ENCODE measurements at regions not wholly inside any gene's neighbourhood (a gene's known extent, or its start where the extent isn't known, plus 50 kb on each side); places are given as distances from the start of the nearest gene placed in this dataset.

DNA sequence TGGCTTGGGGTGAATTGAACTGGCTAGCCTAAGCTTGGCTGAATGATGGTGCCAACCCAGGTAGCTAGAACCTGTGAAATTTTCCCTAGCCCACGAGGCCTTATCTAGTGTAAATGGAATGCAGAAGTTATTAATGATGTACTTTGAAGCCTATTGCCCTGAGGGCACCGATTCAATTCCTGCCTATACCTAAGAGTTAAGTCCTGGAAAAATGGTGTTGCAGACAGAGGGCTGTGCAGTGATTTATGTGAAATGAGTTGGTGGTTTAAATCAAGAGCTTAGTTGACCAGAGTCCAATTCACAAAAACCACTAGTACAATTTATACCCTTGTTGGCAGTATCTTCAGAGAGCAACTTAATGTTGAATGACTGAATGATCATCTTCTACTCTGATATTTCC is 373.8 kb upstream of the JAG1 start:
- TF ChIP-seq, protein P1, sequence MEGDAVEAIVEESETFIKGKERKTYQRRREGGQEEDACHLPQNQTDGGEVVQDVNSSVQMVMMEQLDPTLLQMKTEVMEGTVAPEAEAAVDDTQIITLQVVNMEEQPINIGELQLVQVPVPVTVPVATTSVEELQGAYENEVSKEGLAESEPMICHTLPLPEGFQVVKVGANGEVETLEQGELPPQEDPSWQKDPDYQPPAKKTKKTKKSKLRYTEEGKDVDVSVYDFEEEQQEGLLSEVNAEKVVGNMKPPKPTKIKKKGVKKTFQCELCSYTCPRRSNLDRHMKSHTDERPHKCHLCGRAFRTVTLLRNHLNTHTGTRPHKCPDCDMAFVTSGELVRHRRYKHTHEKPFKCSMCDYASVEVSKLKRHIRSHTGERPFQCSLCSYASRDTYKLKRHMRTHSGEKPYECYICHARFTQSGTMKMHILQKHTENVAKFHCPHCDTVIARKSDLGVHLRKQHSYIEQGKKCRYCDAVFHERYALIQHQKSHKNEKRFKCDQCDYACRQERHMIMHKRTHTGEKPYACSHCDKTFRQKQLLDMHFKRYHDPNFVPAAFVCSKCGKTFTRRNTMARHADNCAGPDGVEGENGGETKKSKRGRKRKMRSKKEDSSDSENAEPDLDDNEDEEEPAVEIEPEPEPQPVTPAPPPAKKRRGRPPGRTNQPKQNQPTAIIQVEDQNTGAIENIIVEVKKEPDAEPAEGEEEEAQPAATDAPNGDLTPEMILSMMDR (conservative IDR thresholded peaks at IDR 0.05; ENCODE audit: low read depth, low read length) = no peak
- H3K4me3 ChIP-seq (ENCODE audit: low read depth, low read length) = no peak overlapping the region
- DNase-seq (ENCODE audit: low read depth) = no peak

DNA sequence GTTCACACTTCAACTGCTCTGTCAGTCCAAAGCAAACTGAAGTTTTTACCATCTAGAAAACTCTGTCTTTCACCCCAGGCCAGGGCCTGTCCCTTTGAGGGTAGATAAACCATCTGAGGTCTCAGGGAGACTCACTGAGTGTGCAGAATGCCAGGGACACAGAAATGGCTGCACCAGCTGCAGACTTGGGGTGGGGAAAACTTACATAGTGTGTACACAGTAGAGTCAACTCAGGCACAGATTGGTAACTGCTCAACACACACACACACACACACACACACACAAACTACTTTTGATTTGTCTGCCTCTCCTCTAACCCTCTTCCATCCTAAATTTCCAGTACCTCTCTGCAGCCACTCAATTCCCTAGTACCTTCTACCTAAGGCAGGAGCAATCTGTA is 374.9 kb upstream of the JAG1 start:
- TF ChIP-seq, protein P1 (conservative IDR thresholded peaks at IDR 0.05; ENCODE audit: low read depth, low read length) = no peak
- no peak for DNase-seq (ENCODE audit: low read depth)
- H3K4me3 ChIP-seq (ENCODE audit: low read depth, low read length) = no peak overlapping the region

GRCh38 chr20:11050350-11050749 is 376.6 kb upstream of the JAG1 start:
- H3K4me3 ChIP-seq (ENCODE audit: low read depth, low read length) = no peak overlapping the region
- no peak for DNase-seq (ENCODE audit: low read depth)
- TF ChIP-seq, protein P1 (conservative IDR thresholded peaks at IDR 0.05; ENCODE audit: low read depth, low read length) = no peak

DNA sequence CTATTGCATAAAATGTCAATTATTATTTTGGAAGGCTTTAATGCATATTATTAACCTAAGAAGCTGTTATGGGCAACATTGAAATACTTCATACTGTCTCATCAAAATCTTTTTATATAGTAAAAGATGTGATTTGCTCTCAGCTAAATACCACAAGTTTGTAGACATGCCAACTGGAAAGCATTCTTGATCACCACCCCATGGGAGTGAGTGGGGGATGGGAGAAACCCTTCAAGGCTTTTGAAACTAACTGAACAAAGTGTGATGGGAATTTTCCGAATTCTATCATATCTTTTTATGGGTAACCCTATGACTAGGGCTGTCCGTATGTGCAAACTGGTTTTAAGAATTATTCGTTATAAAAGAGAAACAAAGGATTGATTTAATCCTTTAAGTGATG is 377.3 kb upstream of the JAG1 start:
- no peak for DNase-seq (ENCODE audit: low read depth)
- TF ChIP-seq, protein P1 (conservative IDR thresholded peaks at IDR 0.05; ENCODE audit: low read depth, low read length) = no peak
- no peak overlapping the region for H3K4me3 ChIP-seq (ENCODE audit: low read depth, low read length)

DNA sequence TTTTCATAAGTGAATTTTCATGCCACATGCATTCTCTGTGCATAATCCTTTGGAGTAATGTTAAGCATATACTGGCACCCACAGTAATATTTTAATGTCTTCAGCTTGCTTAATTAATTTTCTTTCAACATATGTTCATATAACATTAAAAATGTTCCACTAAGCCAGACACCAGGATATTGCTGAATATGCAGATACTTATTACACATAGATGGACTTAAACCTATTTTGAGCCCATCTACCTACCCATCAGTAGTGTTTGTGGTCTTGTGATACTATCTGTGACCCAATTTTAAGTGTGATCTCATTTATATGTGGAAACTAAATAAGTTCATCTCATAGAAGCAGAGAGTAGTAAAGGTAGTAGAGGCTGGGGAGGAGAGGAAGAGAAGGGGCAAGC is 379.5 kb upstream of the JAG1 start:
- no peak overlapping the region for H3K4me3 ChIP-seq (ENCODE audit: low read depth, low read length)
- no peak for DNase-seq (ENCODE audit: low read depth)
- TF ChIP-seq, protein P1 (conservative IDR thresholded peaks at IDR 0.05; ENCODE audit: low read depth, low read length) = no peak

DNA sequence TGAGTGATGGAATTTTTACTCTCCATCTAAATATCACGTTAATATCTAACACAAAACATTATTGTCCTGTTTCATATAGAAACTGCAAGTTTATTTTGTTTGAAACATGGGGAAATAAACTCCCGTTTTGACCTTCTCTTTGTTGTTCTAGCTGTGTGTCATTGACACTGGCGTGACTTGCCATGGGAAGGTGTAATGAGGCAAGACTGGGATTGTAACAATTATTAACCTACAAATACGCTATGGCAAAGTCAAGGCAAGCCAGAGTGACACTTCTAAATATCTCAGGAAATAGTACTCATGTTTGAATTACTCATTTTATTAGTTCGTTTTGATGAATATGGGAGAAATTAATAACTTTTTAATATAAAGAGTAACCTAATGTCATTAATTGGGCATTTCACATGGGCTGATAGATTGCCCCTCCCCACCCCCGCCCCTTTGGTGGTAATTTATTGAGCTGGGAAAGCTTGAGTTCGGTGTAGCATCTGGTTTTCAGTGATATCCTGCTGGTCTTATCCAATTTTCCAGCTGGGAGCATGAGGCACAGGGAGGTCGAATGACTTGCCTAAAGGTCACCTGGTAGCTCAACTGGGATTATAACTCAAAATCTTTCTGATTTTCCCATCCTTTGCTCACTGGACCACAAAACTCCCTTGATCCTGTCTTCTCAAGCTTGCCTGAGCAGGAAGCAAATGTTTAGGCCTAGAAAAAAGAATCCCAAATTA is 380.6 kb upstream of the JAG1 start:
- H3K4me3 ChIP-seq (ENCODE audit: low read depth, low read length) = no peak overlapping the region
- DNase-seq (ENCODE audit: low read depth) = peak; percentile 85
- TF ChIP-seq, protein P1 (conservative IDR thresholded peaks at IDR 0.05; ENCODE audit: low read depth, low read length) = no peak

- H3K4me3 ChIP-seq (ENCODE audit: low read depth, low read length) = no peak overlapping the region
- TF ChIP-seq, protein P1 (conservative IDR thresholded peaks at IDR 0.05; ENCODE audit: low read depth, low read length) = no peak
- DNase-seq (ENCODE audit: low read depth) = no peak
These were observed 382.6 kb upstream of the JAG1 start for GRCh38 chr20:11056414-11056813.
